WTC11 (cell line): ENCODE measurements at regions not wholly inside any gene's neighbourhood (a gene's known extent, or its start where the extent isn't known, plus 50 kb on each side); places are given as distances from the start of the nearest gene placed in this dataset.

ENCODE experiments used
- ZBTB43 ChIP-seq: sonication (generic); formaldehyde crosslinking; IDR thresholded peaks from 2 replicates; pipeline ENCODE4 v1.8.1; 2023; ENCODE audit warnings: mild to moderate bottlenecking, missing genetic modification reagents
- TF ChIP-seq, protein P1 (sequence below): fragments of 200-600 bp; IDR thresholded peaks from 2 replicates; pipeline ENCODE4 v1.8.0; 2022; ENCODE audit warnings: antibody characterized with exemption

GRCh38 chr6:155548576-155548975 is 92.9 kb upstream of the NOX3 start:
- TF ChIP-seq, protein P1, sequence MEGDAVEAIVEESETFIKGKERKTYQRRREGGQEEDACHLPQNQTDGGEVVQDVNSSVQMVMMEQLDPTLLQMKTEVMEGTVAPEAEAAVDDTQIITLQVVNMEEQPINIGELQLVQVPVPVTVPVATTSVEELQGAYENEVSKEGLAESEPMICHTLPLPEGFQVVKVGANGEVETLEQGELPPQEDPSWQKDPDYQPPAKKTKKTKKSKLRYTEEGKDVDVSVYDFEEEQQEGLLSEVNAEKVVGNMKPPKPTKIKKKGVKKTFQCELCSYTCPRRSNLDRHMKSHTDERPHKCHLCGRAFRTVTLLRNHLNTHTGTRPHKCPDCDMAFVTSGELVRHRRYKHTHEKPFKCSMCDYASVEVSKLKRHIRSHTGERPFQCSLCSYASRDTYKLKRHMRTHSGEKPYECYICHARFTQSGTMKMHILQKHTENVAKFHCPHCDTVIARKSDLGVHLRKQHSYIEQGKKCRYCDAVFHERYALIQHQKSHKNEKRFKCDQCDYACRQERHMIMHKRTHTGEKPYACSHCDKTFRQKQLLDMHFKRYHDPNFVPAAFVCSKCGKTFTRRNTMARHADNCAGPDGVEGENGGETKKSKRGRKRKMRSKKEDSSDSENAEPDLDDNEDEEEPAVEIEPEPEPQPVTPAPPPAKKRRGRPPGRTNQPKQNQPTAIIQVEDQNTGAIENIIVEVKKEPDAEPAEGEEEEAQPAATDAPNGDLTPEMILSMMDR, result no peak
- TF ChIP-seq ZBTB43 (CRISPR knock-in tag), result no peak
